Neuronal stem cell (in vitro differentiated cells): ENCODE measurements at regions not wholly inside any gene's neighbourhood (a gene's known extent, or its start where the extent isn't known, plus 50 kb on each side); places are given as distances from the start of the nearest gene placed in this dataset.

ENCODE experiments used
- DNase-seq: peaks from one replicate; pipeline ENCODE4 v3.0.0-alpha.2; 2013; ENCODE audit warnings: low spot score
- H2AFZ ChIP-seq: one replicate; pipeline ENCODE4 v1.6.1; 2013; ENCODE audit warnings: mild to moderate bottlenecking, low read length, inconsistent platforms
- H2AK5ac ChIP-seq: 2 replicates; pipeline ENCODE4 v1.6.1; 2013; ENCODE audit warnings: low read depth, mild to moderate bottlenecking, inconsistent platforms, low read length, moderate library complexity, mixed read lengths
- H2BK120ac ChIP-seq: 2 replicates; pipeline ENCODE4 v1.6.1; 2013; ENCODE audit warnings: low read depth, mild to moderate bottlenecking, inconsistent platforms, low read length, moderate library complexity, mixed read lengths
- H2BK12ac ChIP-seq: one replicate; pipeline ENCODE4 v1.6.1; 2013; ENCODE audit warnings: low read length, inconsistent platforms
- H2BK15ac ChIP-seq: 2 replicates; pipeline ENCODE4 v1.6.1; 2013; ENCODE audit warnings: mild to moderate bottlenecking, low read length, inconsistent platforms, mixed read lengths
- H2BK5ac ChIP-seq: one replicate; pipeline ENCODE4 v1.6.1; 2013; ENCODE audit warnings: inconsistent platforms, mild to moderate bottlenecking, low read length, moderate library complexity
- H3K14ac ChIP-seq: one replicate; pipeline ENCODE4 v1.6.1; 2013; ENCODE audit warnings: low read length, inconsistent platforms
- H3K18ac ChIP-seq: 2 replicates; pipeline ENCODE4 v1.6.1; 2013; ENCODE audit warnings: low read length, inconsistent platforms
- H3K23ac ChIP-seq: 2 replicates; pipeline ENCODE4 v1.6.1; 2013; ENCODE audit warnings: low read depth, mild to moderate bottlenecking, mixed read lengths, low read length, inconsistent platforms; ENCODE audit not compliant: poor library complexity
- H3K27ac ChIP-seq: replicated peaks from 3 replicates; pipeline ENCODE4 v1.5.1; 2013; ENCODE audit warnings: low read length, inconsistent platforms
- H3K27me3 ChIP-seq, 3 experiments: 2 replicates each; pipeline ENCODE4 v1.6.1; 2013; ENCODE audit warnings: low read length in 3 of 3, mild to moderate bottlenecking in 2 of 3, inconsistent platforms in 1 of 3, low read depth in 1 of 3, mixed read lengths in 1 of 3, moderate library complexity in 1 of 3; ENCODE audit not compliant: control insufficient read depth in 3 of 3, insufficient read depth in 3 of 3
- H3K36me3 ChIP-seq, 2 donors: replicated peaks in 1 of 2; 2 replicates each; pipeline ENCODE4 v1.6.1; 2013; ENCODE audit warnings: low read length in 2 of 2; ENCODE audit not compliant: control insufficient read depth in 2 of 2, insufficient read depth in 2 of 2
- H3K4ac ChIP-seq: 2 replicates; pipeline ENCODE4 v1.6.1; 2013; ENCODE audit warnings: inconsistent platforms, mild to moderate bottlenecking, low read length, moderate library complexity
- H3K4me1 ChIP-seq, 2 donors: 1 replicate in 1 of 2; 2 replicates in 1 of 2; pipeline ENCODE4 v1.6.1; 2013; ENCODE audit warnings: low read length in 2 of 2, low read depth in 1 of 2; ENCODE audit not compliant: control insufficient read depth in 2 of 2, insufficient read depth in 1 of 2
- H3K4me2 ChIP-seq: one replicate; pipeline ENCODE4 v1.6.1; 2013; ENCODE audit warnings: mild to moderate bottlenecking, low read length, inconsistent platforms; ENCODE audit not compliant: insufficient read depth, poor library complexity, severe bottlenecking
- H3K4me3 ChIP-seq, 2 donors: 2 replicates each; pipeline ENCODE4 v1.5.1; 2013; ENCODE audit warnings: low read length in 2 of 2, mild to moderate bottlenecking in 2 of 2, inconsistent platforms in 1 of 2, moderate library complexity in 1 of 2
- H3K79me1 ChIP-seq: one replicate; pipeline ENCODE4 v1.6.1; 2013; ENCODE audit warnings: low read depth, mild to moderate bottlenecking, inconsistent platforms, low read length, moderate library complexity
- H3K9ac ChIP-seq: one replicate; pipeline ENCODE4 v1.6.1; 2013; ENCODE audit warnings: mild to moderate bottlenecking, low read depth, low read length, inconsistent platforms; ENCODE audit not compliant: poor library complexity
- H3K9me3 ChIP-seq, 2 donors: replicated peaks in 1 of 2; 2 replicates each; pipeline versions ENCODE3 to v1.6.1; 2013; ENCODE audit warnings: low read length in 2 of 2, mild to moderate bottlenecking in 2 of 2, inconsistent platforms in 1 of 2, low read depth in 1 of 2, mixed read lengths in 1 of 2, moderate library complexity in 1 of 2; ENCODE audit not compliant: control insufficient read depth in 2 of 2, insufficient read depth in 1 of 2
- H4K8ac ChIP-seq: one replicate; pipeline ENCODE4 v1.6.1; 2013; ENCODE audit warnings: low read depth, mild to moderate bottlenecking, inconsistent platforms, low read length, moderate library complexity
- H4K91ac ChIP-seq: one replicate; pipeline ENCODE4 v1.6.1; 2013; ENCODE audit warnings: low read length, low read depth, mild to moderate bottlenecking, inconsistent platforms; ENCODE audit not compliant: poor library complexity
- WGBS, 2 donors: extraction: QIAGEN DNeasy Blood & Tissue Kit; methylation state at CpG; one replicate each; pipeline ENCODE4 v1.1.7; 2013; ENCODE audit warnings: missing lambda C conversion rate in 2 of 2, mixed read lengths in 1 of 2; ENCODE audit not compliant: insufficient read length in 2 of 2, insufficient replicate concordance in 1 of 2; ENCODE audit errors: extremely low coverage in 2 of 2; 5-methylcytosine and 5-hydroxymethylcytosine counted together

DNA sequence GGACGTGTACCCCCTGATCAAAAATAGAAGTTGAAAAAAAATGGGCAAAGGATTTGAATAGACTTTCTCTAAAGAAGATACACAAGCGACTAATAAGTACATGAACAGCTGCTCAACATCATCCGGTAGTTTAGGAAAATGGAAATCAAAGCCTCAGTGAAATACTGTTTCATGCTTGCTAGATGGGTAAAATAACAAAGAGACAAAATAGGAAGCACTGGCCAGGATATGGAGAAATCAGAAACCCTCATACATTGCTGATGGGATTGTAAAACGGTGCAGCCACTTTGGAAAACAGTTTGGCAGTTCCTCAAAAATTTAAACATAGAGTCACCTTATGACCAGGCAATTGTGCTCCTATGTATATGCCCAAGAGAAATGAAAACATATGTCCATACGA is 65.0 kb upstream of the SUB1 start:
- H2BK12ac ChIP-seq: no peak overlapping the region
- H4K91ac ChIP-seq: no peak overlapping the region
- H3K36me3 ChIP-seq: no peaks in the 10 kb centered on the region
- H3K27ac ChIP-seq: no peak overlapping the region
- no peak for DNase-seq
- H2BK15ac ChIP-seq: no peak overlapping the region
- H2AFZ ChIP-seq: no peak overlapping the region
- H3K18ac ChIP-seq: no peak overlapping the region
- H3K4me3 ChIP-seq: no peak overlapping the region
- peaks cover 0 to 3% of the 10 kb centered on the region in 2 donors for H3K9me3 ChIP-seq
- no peak overlapping the region for H3K23ac ChIP-seq
- no peak overlapping the region for H2AK5ac ChIP-seq
- H4K8ac ChIP-seq: no peak overlapping the region
- H3K4me2 ChIP-seq: no peak overlapping the region
- no peak overlapping the region for H2BK5ac ChIP-seq
- H3K14ac ChIP-seq: no peak overlapping the region
- H3K4ac ChIP-seq: no peak overlapping the region
- no peaks in the 10 kb centered on the region for H3K79me1 ChIP-seq
- no peak overlapping the region for H2BK120ac ChIP-seq
- peaks cover 0 to 3% of the 10 kb centered on the region in 2 donors for H3K4me1 ChIP-seq
- H3K9ac ChIP-seq: no peak overlapping the region
- no CpG with 5 or more reads among the region's 5 CpGs for WGBS, 2 donors
- no peaks in the 10 kb centered on the region for H3K27me3 ChIP-seq

DNA sequence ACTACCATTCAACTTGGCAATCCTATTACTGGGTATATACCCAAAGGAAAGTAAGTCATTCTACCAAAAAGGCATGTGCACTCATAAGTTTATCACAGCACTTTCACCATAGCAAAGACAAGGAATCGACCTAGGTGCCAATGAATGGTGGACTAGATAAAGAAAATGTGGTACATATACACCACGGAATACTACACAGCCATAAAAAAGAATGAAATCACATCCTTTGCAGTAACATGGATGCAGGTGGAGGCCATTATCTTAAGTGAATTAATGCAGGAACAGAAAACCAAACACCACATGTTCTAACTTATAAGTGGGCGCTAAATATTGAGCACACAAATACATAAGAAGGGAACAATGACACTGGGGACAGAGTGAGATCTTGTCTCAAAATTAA is 65.8 kb upstream of the SUB1 start:
- Histone ChIP-seq H3K4me3 (no peak overlapping the region), H3K27me3 (no peaks in the 10 kb centered on the region), H2AK5ac (no peak overlapping the region), H3K79me1 (no peaks in the 10 kb centered on the region), H3K18ac (no peak overlapping the region), H2BK120ac (no peak overlapping the region), H3K14ac (no peak overlapping the region), H2BK5ac (no peak overlapping the region), H3K9ac (no peak overlapping the region), H3K4me1 (peaks cover 0 to 3% of the 10 kb centered on the region in 2 donors), H3K4ac (no peak overlapping the region), H3K36me3 (no peaks in the 10 kb centered on the region), H2AFZ (no peak overlapping the region), H4K91ac (no peak overlapping the region), H3K4me2 (no peak overlapping the region), H3K23ac (no peak overlapping the region), H2BK15ac (no peak overlapping the region), H3K9me3 (peaks cover 0 to 3% of the 10 kb centered on the region in 2 donors), H2BK12ac (no peak overlapping the region), H4K8ac (no peak overlapping the region), H3K27ac (no peak overlapping the region)
- no CpG with 5 or more reads among the region's 3 CpGs for WGBS, 2 donors
- no peak for DNase-seq

DNA sequence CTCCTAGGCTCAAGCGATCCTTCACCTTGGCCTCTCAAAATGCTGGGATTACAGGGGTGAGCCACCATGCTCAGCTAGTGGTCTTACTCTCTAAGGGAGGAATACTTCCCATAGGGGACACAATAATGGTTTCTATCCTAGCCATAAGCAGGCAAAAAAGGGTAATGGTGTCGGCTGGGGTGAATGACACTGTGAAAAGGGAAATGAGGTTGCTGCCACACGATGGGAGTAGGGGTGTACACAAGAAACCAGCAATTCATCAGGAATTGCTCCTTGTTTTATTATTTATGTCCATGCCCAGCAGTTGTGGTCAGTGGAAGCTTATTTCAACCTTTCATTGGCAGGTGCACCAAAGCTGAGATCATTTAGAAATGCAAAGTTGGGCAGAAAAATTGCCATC is 70.3 kb upstream of the ZFR start:
- no peak overlapping the region for H2BK12ac ChIP-seq
- DNase-seq: no peak
- no peaks in the 10 kb centered on the region for H3K79me1 ChIP-seq
- peaks cover 0 to 39% (median 0%) of the 10 kb centered on the region in 3 experiments for H3K27me3 ChIP-seq
- H3K4me1 ChIP-seq: no peaks in the 10 kb centered on the region
- H3K23ac ChIP-seq: no peak overlapping the region
- no peak overlapping the region for H2BK15ac ChIP-seq
- no peak overlapping the region for H3K14ac ChIP-seq
- H3K9ac ChIP-seq: no peak overlapping the region
- no peak overlapping the region for H3K4ac ChIP-seq
- no peak overlapping the region for H2BK5ac ChIP-seq
- WGBS, 2 donors: no CpG with 5 or more reads among the region's 3 CpGs
- H4K8ac ChIP-seq: no peak overlapping the region
- no peak overlapping the region for H2BK120ac ChIP-seq
- peaks cover 0 to 9% of the 10 kb centered on the region in 2 donors for H3K9me3 ChIP-seq
- H4K91ac ChIP-seq: no peak overlapping the region
- H3K36me3 ChIP-seq: no peaks in the 10 kb centered on the region
- no peak overlapping the region for H3K4me2 ChIP-seq
- H3K18ac ChIP-seq: no peak overlapping the region
- H3K27ac ChIP-seq: no peak overlapping the region
- H2AFZ ChIP-seq: no peak overlapping the region
- H2AK5ac ChIP-seq: no peak overlapping the region
- H3K4me3 ChIP-seq: no peak overlapping the region

DNA sequence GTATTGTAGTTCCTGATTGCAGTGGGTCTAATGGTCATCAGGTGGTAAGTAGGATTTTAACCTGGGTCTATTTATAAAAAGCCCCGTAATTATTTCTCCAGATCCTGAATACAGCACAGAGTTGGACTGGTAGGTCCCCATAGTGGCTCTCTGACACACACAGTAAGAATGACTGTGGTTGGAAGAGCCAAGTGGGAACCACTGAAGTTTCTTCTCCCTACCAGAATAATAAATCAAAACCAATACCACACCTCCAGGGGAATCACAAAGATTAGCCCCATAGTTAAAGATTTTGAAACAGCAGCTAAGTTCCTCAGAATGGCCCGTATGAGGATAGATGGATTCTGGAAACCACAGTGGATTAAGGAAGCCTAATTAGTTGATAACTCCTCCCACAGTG is 68.4 kb upstream of the ZFR start:
- no peak overlapping the region for H3K9ac ChIP-seq
- H3K4me1 ChIP-seq: no peaks in the 10 kb centered on the region
- no peak overlapping the region for H2AK5ac ChIP-seq
- no peak overlapping the region for H2BK15ac ChIP-seq
- H3K4me3 ChIP-seq: no peak overlapping the region
- H3K23ac ChIP-seq: no peak overlapping the region
- H2BK12ac ChIP-seq: no peak overlapping the region
- no peak overlapping the region for H3K27ac ChIP-seq
- no peaks in the 10 kb centered on the region for H3K79me1 ChIP-seq
- peaks cover 0 to 24% of the 10 kb centered on the region in 2 donors for H3K9me3 ChIP-seq
- no peak overlapping the region for H2BK120ac ChIP-seq
- H3K4me2 ChIP-seq: no peak overlapping the region
- no peaks in the 10 kb centered on the region for H3K36me3 ChIP-seq
- no peak overlapping the region for H4K8ac ChIP-seq
- peaks cover 0 to 50% (median 0%) of the 10 kb centered on the region in 3 experiments for H3K27me3 ChIP-seq
- no peak overlapping the region for H2AFZ ChIP-seq
- H4K91ac ChIP-seq: no peak overlapping the region
- no peak for DNase-seq
- no peak overlapping the region for H3K18ac ChIP-seq
- no peak overlapping the region for H3K4ac ChIP-seq
- H3K14ac ChIP-seq: no peak overlapping the region
- H2BK5ac ChIP-seq: no peak overlapping the region
- no CpG with 5 or more reads among the region's 2 CpGs for WGBS, 2 donors
